ENCODE measurements at regions not wholly inside any gene's neighbourhood (a gene's known extent, or its start where the extent isn't known, plus 50 kb on each side); places are given as distances from the start of the nearest gene placed in this dataset.
"Not testable (repeated sequence)": the region's sequence is repeated elsewhere in the genome, so short reads cannot be mapped to it uniquely, and the experiment has no call there.

- DNase-seq (ENCODE audit: low spot score): no peak
These were observed 686.5 kb upstream of the ACO1 start for GRCh38 chr9:31697956-31698355.

GRCh38 chr9:31699836-31700235 lies 684.6 kb upstream of the ACO1 start:
- DNase-seq (ENCODE audit: low spot score): no peak

DNA sequence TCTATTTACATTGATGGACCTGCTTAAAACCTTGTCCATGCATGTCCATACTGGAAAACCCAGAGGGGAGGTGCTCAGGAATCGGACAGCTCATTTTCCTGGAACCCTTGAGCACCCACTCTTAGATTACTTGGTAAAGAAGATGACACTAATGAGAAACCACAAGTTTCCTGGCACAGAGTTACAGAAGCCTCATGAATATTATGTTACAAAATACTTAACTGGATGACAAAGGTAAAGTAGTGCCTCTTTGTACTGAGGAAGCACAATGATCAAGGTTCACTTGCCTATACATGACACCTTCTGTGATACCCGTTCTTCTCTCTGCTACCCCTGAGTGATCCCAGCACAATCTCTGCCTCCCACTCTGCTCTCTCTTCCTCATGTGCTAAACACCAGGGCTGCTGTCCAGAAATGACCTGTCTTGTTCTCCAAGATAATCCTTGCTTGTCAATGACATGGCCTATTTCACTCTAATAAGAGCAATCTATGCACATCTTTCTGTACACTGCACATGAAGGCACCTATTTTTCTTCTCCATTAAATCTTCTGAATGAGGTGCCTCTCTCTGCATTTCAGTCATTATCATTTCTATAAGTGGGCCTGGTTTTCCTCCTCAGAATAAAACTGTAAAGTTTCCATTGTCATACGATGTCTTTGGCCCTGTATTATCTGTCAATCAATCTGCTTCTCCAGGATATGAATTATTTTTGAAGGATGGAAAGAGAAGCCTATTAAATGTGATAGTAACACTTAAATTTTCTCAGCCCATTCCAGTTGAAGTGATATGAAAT lies 684.0 kb upstream of the ACO1 start:
- no peak for DNase-seq (ENCODE audit: low spot score)

GRCh38 chr9:31702957-31703356 lies 681.5 kb upstream of the ACO1 start:
- no peak for DNase-seq (ENCODE audit: low spot score)

- DNase-seq (ENCODE audit: low spot score): no peak
These were observed 669.2 kb upstream of the ACO1 start for GRCh38 chr9:31715250-31715649.

DNA sequence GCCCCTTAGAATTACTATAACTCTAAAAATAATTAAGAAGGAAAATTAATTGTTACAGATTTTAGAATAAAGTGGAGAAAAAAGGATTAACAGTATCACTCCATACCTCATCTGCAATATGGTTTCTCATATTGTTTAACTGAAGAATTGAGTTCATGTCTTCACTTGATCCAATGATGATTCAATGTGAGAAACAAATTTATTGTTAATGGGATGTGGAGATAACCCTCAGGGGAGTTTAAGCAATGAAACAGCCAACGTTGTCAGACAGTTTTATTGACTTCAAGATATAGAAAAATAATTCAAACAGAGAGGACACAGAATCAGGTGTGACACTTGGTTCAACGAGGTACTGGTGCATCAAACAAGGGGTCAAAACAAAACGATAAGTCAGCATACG lies 665.2 kb upstream of the ACO1 start:
- no peak for DNase-seq (ENCODE audit: low spot score)

- no peak for DNase-seq (ENCODE audit: low spot score)
These were observed 654.0 kb upstream of the ACO1 start for GRCh38 chr9:31730398-31730797.

DNA sequence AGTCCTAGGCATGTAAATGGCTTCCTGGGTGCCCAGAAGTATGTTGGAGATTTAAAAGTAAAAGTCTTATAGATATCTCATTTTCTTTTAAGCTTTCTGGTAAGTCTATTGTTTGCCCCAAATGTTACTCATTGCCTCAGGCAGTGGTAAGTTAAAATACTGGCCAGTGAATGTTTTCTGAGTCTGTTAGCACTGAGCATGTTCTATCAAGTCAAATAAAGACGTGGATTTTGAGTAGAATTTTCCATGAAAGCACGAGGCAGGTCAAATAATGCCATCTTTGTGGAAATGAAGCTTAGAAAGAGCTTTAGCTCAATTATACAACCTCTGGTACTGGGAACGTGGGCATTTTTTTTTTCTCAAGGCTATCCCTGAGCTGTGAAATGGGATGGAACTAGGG lies 651.3 kb upstream of the ACO1 start:
- DNase-seq (ENCODE audit: low spot score): no peak

DNA sequence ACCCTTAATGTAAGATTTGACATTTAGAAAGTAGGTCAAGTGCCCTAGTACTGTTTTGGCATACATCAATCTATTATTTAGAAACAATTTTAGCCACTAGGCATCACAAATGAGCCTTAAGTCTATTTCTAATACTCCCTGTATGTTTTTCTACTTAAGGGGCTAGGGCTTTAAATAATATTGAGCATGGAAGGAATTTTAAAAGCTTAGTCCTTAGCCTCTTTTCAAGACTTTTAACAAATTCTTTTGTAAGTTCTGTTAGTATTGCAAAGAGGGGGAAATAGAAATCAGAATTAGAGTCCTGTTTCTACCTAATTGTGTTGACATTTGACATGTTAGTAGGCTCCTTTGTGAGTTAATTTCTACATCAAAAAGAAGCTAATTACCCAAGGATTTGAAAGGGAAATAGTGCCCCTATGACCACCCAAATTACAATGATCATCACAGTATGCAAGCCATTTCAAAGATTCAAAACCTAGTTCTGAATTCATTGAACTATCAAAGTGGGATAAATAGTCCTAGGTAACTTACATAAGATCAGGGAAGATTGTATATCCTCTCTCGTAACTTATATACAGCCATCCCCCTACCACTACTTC lies 647.8 kb upstream of the ACO1 start:
- no peak for DNase-seq (ENCODE audit: low spot score)

DNA sequence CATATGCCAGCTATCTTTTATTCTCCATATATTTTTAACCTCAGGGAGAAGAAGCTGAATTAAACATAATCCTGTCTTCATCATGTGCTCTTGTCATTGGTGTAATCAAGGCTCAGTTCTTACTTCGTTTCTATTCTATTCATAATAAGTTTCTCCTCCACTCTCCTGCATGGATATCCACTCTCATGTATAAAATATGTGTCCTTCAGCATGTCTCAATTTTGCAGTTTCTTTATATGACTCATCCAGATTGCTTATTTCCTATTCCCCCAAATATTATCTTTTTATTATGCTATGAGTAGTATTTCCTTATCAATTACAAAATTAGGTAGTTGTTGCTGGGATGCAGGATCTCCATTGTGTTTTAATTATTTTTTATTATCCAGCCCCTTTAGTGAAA lies 643.7 kb upstream of the ACO1 start:
- DNase-seq (ENCODE audit: low spot score): no peak

- no peak for DNase-seq (ENCODE audit: low spot score)
These were observed 639.9 kb upstream of the ACO1 start for GRCh38 chr9:31744589-31744988.

DNA sequence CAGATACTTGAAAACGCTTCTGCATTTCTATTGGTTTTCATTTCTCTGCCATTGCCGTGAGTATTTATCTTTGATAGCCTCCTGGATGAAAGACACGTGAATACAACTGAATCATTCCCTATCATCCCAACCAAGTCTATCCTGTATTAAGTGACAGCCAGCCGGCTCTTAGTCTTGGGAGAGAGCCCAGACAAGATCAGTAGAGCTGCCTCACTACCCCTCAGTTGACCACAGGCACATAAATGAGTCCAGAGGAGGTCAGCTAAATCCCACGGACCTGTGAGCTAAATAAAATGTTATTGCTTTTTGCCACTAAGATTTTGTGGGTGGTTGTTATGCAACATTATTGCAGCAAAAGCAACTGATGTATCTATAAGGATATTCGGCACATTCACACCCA lies 639.0 kb upstream of the ACO1 start:
- DNase-seq (ENCODE audit: low spot score): no peak

- DNase-seq (ENCODE audit: low spot score): no peak
These were observed 638.6 kb upstream of the ACO1 start for GRCh38 chr9:31745886-31746285.

- DNase-seq (ENCODE audit: low spot score): no peak
These were observed 630.7 kb upstream of the ACO1 start for GRCh38 chr9:31753756-31754155.

DNA sequence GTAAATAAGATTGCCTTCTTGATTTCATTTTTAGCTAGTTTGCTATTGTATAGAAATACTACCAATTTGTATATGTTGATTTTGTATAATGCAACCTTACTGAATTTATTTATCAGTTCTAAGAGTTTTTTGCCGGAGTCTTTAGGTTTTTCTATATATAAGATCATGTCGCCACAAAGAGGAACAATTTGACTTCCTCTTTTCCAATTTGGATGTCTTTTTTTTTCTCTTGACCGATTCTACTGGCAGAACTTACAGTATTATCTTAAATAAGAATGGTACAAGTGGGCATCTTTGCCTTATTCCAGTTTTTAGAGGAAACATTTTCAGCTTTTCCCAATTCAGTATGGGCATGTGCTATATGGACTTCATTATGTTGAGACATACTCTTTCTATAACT lies 624.7 kb upstream of the ACO1 start:
- no peak for DNase-seq (ENCODE audit: low spot score)

GRCh38 chr9:31774021-31774420 lies 610.4 kb upstream of the ACO1 start:
- DNase-seq (ENCODE audit: low spot score): not testable (repeated sequence)

DNA sequence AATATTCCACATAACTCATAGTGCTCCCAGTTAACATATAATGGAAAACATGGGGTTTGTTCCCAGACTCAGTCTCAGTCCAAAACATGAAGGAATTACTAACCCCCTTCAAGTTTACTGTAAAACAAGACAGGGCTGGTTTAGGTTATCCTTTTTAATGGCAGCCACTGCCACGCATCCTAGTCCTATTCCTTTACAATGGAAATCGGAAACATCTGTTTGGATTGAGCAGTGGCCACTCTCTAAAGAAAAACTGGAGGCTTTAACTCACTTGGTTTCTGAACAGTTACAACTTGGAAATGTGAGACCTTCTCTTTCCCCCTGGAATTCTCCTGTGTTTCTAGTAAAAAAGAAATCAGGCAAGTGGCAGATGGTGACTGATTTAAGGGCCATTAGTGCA lies 609.9 kb upstream of the ACO1 start:
- no peak for DNase-seq (ENCODE audit: low spot score)

GRCh38 chr9:31776471-31776870 lies 608.0 kb upstream of the ACO1 start:
- no peak for DNase-seq (ENCODE audit: low spot score)

DNA sequence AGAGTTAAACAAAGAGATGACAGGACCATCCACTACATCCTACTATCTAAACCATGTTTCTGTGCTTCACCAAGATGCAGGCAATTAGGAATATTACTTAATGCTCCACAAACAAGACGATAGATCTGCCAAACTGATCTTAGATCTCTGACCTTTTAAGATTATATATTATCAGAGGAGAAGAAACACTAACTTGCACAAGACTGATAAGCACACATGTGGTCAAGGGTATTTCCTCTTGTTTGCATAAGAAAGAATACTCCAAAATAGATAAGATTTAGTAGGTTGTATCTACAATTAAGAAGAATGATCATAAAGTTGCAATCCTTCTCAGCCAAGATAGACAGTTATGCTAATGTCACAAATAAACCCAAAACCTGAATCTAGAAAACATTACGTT lies 601.0 kb upstream of the ACO1 start:
- DNase-seq (ENCODE audit: low spot score): no peak

- DNase-seq (ENCODE audit: low spot score): no peak
These were observed 593.7 kb upstream of the ACO1 start for GRCh38 chr9:31790720-31791119.

- DNase-seq (ENCODE audit: low spot score): peak; percentile 3
These were observed 584.4 kb upstream of the ACO1 start for GRCh38 chr9:31799953-31800609.

- DNase-seq (ENCODE audit: low spot score): peak; percentile 3
These were observed 576.7 kb upstream of the ACO1 start for GRCh38 chr9:31807574-31808256.

- DNase-seq (ENCODE audit: low spot score): no peak
These were observed 575.7 kb upstream of the ACO1 start for GRCh38 chr9:31808766-31809165.
